NCI-H2171 (cell line): ENCODE measurements at regions not wholly inside any gene's neighbourhood (a gene's known extent, or its start where the extent isn't known, plus 50 kb on each side); places are given as distances from the start of the nearest gene placed in this dataset.

ENCODE experiments used
- DNase-seq: peaks from one replicate; lab custom pipeline; 2025; lab: John Stamatoyannopoulos, UW

DNA sequence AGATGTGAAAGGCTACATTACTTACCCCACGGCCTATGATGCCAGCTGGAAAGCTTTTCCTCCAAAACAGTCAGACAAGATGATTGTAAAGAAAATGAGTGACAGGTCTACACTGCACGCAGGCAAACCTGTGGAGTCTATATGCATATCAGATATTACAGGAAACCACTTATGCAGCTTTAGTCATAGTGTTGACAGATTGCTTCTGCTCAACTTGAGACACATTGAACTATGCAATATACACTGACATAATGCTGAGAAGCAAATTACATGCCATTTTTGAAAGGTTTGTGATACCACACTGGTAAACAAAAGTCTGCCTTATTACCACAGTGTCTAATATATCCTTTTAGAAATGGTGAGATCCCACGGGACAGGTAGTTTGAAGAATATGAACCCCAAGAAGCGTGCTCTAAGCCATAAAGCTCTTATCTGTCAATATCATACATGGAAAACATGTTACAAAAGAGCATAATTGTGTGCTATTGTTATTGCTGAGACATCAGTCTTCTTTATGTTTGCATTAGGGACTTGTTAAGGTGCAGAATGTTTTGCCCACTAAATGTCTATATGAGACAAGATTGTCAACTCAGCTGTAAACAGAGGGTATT lies 1835.8 kb upstream of the TENM3 start:
- DNase-seq = no peak

DNA sequence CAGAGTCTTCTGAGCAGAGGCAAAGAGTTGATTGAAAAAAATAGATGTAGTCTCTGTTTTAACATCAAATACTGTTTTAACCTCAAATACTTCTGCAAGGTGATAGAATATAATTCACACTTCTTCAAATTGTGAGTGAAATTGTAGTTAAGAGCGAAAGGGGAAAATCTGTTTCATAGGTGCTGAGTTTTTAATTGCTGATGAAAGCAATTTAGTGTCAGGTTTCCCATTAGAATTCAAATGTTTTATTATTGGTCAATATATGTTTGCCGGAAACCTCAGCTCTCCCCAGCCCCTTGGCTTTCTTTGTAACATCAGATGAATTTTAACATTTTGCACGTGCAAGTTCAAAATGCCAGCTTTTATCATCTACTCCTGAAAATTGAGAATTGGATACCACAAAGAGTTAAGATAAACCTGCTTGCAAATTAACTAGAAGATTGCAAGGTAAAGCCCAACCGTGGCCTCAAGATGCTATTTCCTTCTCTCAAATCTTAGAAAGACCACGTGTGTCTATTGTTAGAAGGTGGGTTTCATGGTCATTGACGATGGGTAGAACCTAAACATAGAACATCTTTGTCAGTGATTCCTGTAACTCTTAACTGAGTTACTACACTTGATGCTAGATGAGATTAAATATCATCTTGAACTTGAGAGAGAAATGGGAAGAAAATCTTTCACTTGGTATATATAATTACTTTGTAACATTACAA lies 1824.2 kb upstream of the TENM3 start:
- DNase-seq = no peak

- DNase-seq = no peak
Measured at GRCh38 chr4:180422989-180423711, 1820.1 kb upstream of the TENM3 start.

GRCh38 chr4:180423712-180424057 lies 1819.5 kb upstream of the TENM3 start:
- no peak for DNase-seq

DNA sequence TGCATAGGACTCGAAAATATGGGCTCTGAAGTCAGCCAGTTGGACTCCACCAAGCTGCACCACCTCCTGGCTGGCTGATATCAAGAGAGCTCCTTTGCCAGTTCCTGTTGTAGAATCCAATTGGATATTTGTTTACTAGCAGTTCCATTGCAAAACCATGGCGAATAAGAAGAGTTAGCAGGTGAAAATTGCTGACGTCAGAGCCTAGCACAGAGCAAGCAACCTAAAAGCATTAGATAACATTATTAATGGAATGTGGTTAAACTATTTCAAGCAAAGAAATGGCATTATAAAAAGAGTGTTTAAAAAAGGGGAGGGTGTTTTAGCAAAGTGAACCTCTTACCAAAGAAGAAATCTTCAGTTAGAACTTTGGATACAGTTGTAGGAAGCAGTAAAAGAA lies 1816.3 kb upstream of the TENM3 start:
- DNase-seq = no peak

DNA sequence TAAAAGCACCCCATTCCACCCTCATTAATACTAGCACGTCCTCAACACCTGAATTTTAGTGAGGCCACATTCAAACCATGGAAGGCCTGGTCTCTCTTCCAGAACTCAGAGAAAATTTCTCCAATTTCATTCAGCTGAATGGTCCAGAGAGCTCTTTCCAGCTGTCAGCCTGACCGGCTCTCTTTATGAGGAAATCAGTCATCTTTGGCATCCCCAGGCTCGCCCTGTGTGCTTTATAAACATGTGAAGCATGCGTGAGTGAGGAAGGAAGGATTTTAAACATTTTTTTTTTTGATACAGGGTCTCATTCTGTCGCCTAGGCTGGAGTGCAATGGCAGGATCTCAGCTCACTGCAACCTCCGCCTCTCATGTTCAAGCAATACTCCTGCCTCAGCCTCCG lies 1812.9 kb upstream of the TENM3 start:
- no peak for DNase-seq

DNA sequence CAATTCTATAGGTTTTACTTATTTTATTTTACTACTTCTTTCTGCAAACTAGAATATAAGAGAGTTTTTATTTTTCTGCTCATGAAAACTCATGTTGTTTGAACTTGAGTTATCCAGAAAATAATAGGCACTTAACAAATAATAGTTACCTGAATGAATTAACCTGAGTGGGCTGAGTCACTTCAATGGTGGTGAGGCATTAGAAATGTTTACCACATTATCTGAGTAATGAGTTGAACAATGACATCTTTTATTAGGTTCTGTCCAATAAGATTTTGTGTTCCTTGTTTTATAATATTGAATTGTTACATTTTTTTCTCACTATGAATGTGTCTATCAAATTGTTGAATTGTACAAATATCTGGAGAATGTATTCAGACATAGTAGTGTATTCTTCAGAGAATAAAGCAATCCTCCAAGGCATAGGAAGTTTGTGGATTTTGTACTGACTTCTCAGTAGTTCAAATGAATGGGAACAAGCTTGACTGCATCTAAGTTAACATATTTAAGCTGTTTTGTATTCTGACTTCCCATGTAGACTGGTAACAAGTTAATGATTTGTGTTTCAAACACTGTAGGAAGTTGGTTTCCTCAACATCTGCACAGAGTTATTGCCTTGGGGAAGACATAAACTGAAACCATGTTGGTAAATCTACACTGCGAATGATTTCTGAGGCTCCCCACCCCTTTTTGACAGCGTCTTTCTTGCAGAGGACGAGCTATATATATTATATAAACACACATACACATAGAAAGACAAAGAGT lies 1808.9 kb upstream of the TENM3 start:
- no peak for DNase-seq

DNA sequence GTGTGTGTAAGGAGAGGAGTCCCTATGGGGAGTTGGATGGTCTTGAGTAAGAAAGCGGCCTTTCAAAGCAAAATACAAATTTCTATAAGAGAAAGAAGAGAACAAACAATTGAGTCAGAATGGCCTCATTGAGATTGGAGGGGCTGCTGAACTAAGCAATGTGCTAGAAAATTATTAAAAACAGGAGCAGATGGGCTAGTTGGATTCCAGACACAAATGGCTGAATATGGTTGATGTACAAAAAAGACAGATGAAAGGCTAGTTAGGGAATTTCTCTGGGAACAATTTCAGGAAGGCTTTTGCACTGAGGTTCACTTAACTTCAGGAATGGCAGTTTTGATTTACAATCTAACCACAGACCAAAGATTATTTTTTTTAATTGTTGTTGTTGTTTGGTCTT lies 1806.8 kb upstream of the TENM3 start:
- no peak for DNase-seq

- DNase-seq = no peak
Measured at GRCh38 chr4:180437601-180438000, 1805.6 kb upstream of the TENM3 start.

GRCh38 chr4:180448306-180448705 lies 1794.9 kb upstream of the TENM3 start:
- DNase-seq = no peak

DNA sequence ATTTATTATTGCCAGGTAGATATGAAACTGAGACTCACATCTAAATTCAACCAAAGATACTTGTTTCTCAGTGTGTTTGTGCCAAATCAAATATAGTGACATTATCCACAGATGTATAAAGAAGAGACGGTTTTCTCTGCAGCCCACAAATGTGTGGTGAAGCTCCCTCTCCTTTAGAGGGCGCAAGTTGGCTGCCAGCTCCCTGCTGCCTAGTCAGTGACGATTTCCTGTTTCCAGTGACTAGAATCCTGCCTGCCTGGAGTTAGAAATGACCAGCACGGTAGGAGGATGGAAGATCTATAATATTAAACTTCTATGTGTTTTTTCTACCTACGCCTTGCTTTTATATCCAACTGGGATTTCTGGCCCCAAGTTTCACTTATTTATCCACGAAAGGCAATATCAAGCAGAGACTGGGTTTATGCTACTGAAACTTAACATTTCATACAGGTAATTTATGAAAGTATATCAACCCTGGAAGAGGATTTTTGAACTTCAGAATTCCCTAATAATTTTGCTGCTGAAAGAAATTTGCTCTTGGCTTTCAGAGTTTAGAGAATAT lies 1793.7 kb upstream of the TENM3 start:
- DNase-seq = no peak

- DNase-seq = no peak
Measured at GRCh38 chr4:180455226-180455625, 1788.0 kb upstream of the TENM3 start.

DNA sequence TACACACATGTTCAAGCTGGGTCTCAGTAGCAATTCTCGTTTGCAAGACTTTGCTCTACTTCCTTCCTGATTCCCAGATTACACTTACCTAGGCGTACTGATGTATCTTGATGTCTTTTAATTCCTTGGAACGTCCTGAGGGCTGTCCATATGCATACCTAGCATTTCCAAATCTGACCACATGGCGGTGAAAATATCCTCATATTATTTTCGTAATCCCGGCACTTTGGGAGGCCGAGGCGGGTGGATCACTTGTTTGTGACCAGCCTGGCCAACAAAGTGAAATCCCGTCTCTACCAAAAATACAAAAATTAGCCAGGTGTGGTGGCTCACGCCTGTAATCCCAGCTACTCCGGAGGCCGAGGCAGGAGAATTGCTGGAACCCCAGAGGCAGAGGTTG lies 1786.3 kb upstream of the TENM3 start:
- no peak for DNase-seq

DNA sequence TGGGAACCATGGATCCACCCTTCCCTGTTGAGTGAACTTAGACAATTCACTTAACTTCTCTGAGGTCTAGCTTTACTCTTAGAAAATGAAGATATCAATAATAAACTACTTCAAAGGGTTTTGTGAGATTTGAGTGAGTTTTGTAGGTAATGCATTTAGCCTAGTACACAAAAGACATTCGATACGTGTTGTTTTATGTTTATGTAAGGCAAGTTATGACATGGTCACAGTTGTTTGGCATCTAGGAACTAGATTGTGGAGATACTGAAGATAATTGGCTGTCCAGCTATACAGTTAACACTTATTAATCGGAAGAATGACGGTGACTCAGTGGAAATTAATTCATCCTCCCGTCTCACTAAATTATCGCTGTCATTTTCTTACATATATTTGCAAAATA lies 1781.1 kb upstream of the TENM3 start:
- DNase-seq = no peak

DNA sequence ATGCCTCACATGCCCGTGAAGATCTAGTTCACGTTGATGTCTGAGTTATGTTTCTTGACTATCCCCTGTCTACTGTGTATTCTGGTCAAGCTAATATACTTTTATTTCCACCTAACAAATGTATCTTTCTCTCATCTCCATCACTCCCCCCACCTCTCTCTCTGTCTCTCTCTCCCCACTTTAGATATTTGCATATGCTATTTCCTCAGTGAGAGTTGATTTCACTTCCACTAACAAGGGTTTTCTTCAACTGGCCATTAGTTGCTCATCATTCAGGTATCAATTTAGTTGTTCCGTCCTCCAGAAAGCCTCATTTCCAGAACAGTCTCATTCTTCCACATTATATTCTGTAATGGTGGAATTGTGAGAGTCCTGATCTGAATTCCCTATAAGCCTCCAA lies 1777.8 kb upstream of the TENM3 start:
- DNase-seq = no peak

- no peak for DNase-seq
Measured at GRCh38 chr4:180483036-180483435, 1760.2 kb upstream of the TENM3 start.

- no peak for DNase-seq
Measured at GRCh38 chr4:180485407-180485806, 1757.8 kb upstream of the TENM3 start.

DNA sequence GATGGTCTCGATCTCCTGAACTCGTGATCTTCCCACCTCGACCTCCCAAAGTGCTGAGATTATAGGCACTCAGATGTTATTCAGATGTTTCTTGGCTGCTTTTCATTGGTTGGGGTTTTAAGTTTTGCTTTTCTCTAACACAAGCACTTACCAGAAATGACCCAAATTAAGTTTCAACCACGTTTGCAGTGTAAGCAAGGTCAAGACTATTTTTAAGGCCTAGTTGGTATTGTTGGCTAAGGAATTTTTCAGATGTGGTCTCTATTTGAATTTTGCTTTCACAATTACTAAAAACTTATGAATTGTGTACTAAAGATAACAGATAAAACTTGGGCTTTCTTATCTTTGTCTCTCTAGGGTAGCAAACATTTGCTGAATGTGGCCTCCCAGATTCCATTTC lies 1756.9 kb upstream of the TENM3 start:
- DNase-seq = no peak

DNA sequence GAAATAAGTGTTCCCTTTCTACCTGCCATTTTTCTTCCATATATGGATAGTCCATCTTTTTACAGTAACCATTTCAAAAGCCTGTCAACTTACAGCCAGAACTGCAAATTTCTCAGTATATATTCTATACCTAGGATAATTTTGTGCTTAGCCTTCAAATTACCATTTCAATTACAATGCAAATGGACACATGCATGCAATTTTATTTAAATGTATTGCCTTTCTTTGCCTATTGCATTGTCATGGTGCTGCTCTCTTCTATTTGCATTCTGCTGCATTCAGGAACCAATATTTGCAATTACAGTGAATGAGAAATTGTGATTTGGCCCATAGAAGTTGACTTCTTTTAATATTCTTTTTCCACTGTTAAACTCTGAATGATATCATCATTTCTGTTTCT lies 1753.4 kb upstream of the TENM3 start:
- DNase-seq = no peak

DNA sequence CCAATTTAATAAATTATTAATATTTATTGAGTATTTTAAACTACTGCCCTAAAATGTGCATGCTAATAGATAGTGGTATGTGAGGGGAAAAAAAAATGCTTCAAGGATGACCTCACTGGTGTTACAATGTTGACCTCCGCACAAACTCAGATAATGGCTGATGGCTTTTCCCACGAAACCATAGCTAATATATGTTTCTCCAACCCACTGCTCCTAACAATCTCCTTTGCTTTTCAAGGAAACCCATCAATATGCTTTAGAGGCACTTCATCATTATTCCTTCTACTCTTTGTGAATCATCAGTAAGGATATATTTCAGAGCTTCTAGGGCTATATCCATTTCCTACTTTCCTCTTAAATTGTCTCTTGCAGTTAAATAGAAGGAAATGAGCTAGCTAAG lies 1752.0 kb upstream of the TENM3 start:
- DNase-seq = no peak

DNA sequence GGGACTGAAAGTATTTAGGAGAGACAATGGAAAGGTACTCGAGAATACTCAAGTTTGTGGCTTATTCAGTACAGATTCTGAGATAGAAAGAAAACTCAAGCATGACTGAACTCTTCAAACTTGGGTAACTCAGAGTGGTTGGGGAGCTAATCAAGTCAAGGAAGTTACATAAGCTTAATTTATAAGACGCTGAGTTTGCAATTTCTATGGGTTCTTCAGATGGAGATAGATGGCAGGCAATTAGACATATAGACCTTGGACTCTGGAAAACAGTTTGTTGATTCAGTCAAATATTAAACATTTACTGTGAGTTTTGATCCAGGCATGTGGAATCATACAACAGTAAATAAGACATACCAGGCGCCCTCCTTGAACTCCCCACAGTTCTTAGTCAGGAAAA lies 1749.9 kb upstream of the TENM3 start:
- DNase-seq = no peak

- DNase-seq = no peak
Measured at GRCh38 chr4:180500154-180500553, 1743.0 kb upstream of the TENM3 start.
